HCT116 (cell line): ENCODE measurements at regions not wholly inside any gene's neighbourhood (a gene's known extent, or its start where the extent isn't known, plus 50 kb on each side); places are given as distances from the start of the nearest gene placed in this dataset.

Source experiments
- ATAC-seq: fragments of 200-7000 bp; cut with Tn5 transposase; 2 replicates; pipeline ENCODE4 v1.9.1; 2020; ENCODE audit warnings: mild to moderate bottlenecking, moderate library complexity
- BruUV-seq: library from RNA; stranded (reverse); fragments of 400-500 nt; replicated peaks from 2 replicates; lab custom pipeline; 2021; lab: Mats Ljungman, UMichigan
- CTCF ChIA-PET: fragments of 300-600 bp; sonication (Branson Sonifier 250); formaldehyde crosslinking; loops from one replicate; lab custom pipeline; 2021; ENCODE audit warnings: antibody characterized with exemption; lab: Charles Lee
- POLR2A ChIA-PET: fragments of 300-600, 350-600 bp; sonication (Branson Sonifier 250); formaldehyde crosslinking; loops from one replicate; lab custom pipeline; 2021; ENCODE audit warnings: antibody characterized with exemption; lab: Charles Lee
- RAD21 ChIA-PET, 2 experiments: fragments of 300-600 bp; sonication (Branson Sonifier 250); formaldehyde crosslinking; loops; one replicate each; lab custom pipeline; 2023; ENCODE audit warnings: low total read pairs in 2 of 2; ENCODE audit not compliant: uncharacterized antibody in 2 of 2, unreplicated experiment in 2 of 2, low non-redundant PET in 1 of 2; lab: Charles Lee
- DNase-seq: peaks from one replicate; pipeline ENCODE4 v3.0.0-alpha.2; 2010; ENCODE audit warnings: low read depth, low spot score
- H2AFZ ChIP-seq: fragments of 200-600 bp; shearing (Covaris generic), sonication (generic); 2 replicates; pipeline ENCODE4 v1.6.1; 2017; ENCODE audit warnings: low read depth, mixed run types, mixed read lengths, antibody characterized with exemption, low read length; ENCODE audit not compliant: poor library complexity, severe bottlenecking
- H3K27ac ChIP-seq: 2 replicates; pipeline ENCODE4 v1.5.1; 2012; ENCODE audit warnings: low read depth, low read length
- H3K27me3 ChIP-seq: fragments of 200-600 bp; sonication (generic); 2 replicates; pipeline ENCODE4 v1.6.1; 2016; ENCODE audit warnings: mixed run types, low read length, mixed read lengths; ENCODE audit not compliant: insufficient read depth
- H3K36me3 ChIP-seq, 2 experiments: fragments of 200-500 bp in 1 of 2; fragments of 200-600 bp in 1 of 2; sonication (Bioruptor generic) in 1 of 2; sonication (generic) in 1 of 2; 2 replicates each; pipeline versions ENCODE4 v1.5.1 to v1.6.1; 2014 to 2016; ENCODE audit warnings: low read length in 2 of 2, inconsistent platforms in 1 of 2, mixed read lengths in 1 of 2, mixed run types in 1 of 2; ENCODE audit not compliant: insufficient read depth in 2 of 2, control insufficient read depth in 1 of 2
- H3K4me1 ChIP-seq, 2 experiments: fragments of 200-600 bp in 1 of 2; sonication (generic) in 1 of 2; 2 replicates each; pipeline versions ENCODE4 v1.5.1 to v1.6.1; 2012 to 2017; ENCODE audit warnings: low read length in 2 of 2, inconsistent platforms in 1 of 2, mild to moderate bottlenecking in 1 of 2, mixed read lengths in 1 of 2, mixed run types in 1 of 2, moderate library complexity in 1 of 2; ENCODE audit not compliant: insufficient read depth in 2 of 2, control insufficient read depth in 1 of 2
- H3K4me2 ChIP-seq: fragments of 200-600 bp; sonication (generic); 2 replicates; pipeline ENCODE4 v1.6.1; 2017; ENCODE audit warnings: mixed run types, low read length, mixed read lengths
- H3K4me3 ChIP-seq, 2 experiments: fragments of 200-600 bp in 1 of 2; sonication (generic) in 1 of 2; replicated peaks in 1 of 2; 2 replicates each; pipeline ENCODE4 v1.5.1; 2011 to 2016; ENCODE audit warnings: low read length in 2 of 2, control low read depth in 1 of 2, low read depth in 1 of 2, mild to moderate bottlenecking in 1 of 2, mixed read lengths in 1 of 2, mixed run types in 1 of 2
- H3K79me2 ChIP-seq: fragments of 200-600 bp; sonication (generic); 2 replicates; pipeline ENCODE4 v1.6.1; 2017; ENCODE audit warnings: mild to moderate bottlenecking, mixed run types, low read length, moderate library complexity, mixed read lengths; ENCODE audit not compliant: insufficient read depth
- H3K9ac ChIP-seq: fragments of 200-600 bp; sonication (generic); 2 replicates; pipeline ENCODE4 v1.6.1; 2016; ENCODE audit warnings: low read length, mixed read lengths
- H3K9me2 ChIP-seq: fragments of 200-600 bp; sonication (generic), shearing (Covaris generic); 2 replicates; pipeline ENCODE4 v1.6.1; 2017; ENCODE audit warnings: mixed run types, mild to moderate bottlenecking, moderate library complexity; ENCODE audit not compliant: insufficient read depth
- H3K9me3 ChIP-seq, 2 experiments: fragments of 200-500 bp in 1 of 2; fragments of 200-600 bp in 1 of 2; sonication (Bioruptor generic) in 1 of 2; sonication (generic) in 1 of 2; 2 replicates each; pipeline ENCODE4 v1.6.1; 2014 to 2017; ENCODE audit warnings: low read length in 2 of 2, mixed read lengths in 2 of 2, inconsistent platforms in 1 of 2, low read depth in 1 of 2, mild to moderate bottlenecking in 1 of 2, mixed run types in 1 of 2, moderate library complexity in 1 of 2; ENCODE audit not compliant: control insufficient read depth in 1 of 2, insufficient read depth in 1 of 2
- H4K20me1 ChIP-seq: fragments of 200-600 bp; sonication (generic), shearing (Covaris generic); 2 replicates; pipeline ENCODE4 v1.6.1; 2017; ENCODE audit warnings: mixed run types, mild to moderate bottlenecking, moderate library complexity; ENCODE audit not compliant: insufficient read depth
- CEBPB ChIP-seq: IDR thresholded peaks from 2 replicates; pipeline ENCODE4 v1.6.1; 2012; ENCODE audit warnings: low read depth
- CTCF ChIP-seq, 3 experiments: fragments of 200-600 bp in 1 of 3; sonication (generic) in 1 of 3; IDR thresholded peaks in 2 of 3; conservative IDR thresholded peaks in 1 of 3; 2 replicates each; pipeline ENCODE4 v1.5.1; 2012 to 2017; ENCODE audit warnings: low read depth in 2 of 3, low read length in 2 of 3, antibody characterized with exemption in 1 of 3, borderline replicate concordance in 1 of 3, control low read depth in 1 of 3, mild to moderate bottlenecking in 1 of 3, mixed read lengths in 1 of 3, mixed run types in 1 of 3, moderate library complexity in 1 of 3; ENCODE audit not compliant: insufficient read depth in 1 of 3
- ELF1 ChIP-seq: IDR thresholded peaks from 2 replicates; pipeline ENCODE4 v1.6.1; 2012; ENCODE audit warnings: low read depth, borderline replicate concordance
- EZH2 ChIP-seq: fragments of 200-600 bp; sonication (generic); IDR thresholded peaks from 2 replicates; pipeline ENCODE4 v1.6.1; 2017; ENCODE audit warnings: antibody characterized with exemption, mixed run types
- FOSL1 ChIP-seq: IDR thresholded peaks from 2 replicates; pipeline ENCODE4 v1.6.1; 2012; ENCODE audit warnings: low read depth
- JUND ChIP-seq: IDR thresholded peaks from 2 replicates; pipeline ENCODE4 v1.6.1; 2012
- POLR2AphosphoS5 ChIP-seq: IDR thresholded peaks from 2 replicates; pipeline ENCODE4 v1.6.1; 2011; ENCODE audit warnings: mild to moderate bottlenecking, low read depth, low read length, moderate library complexity
- RAD21 ChIP-seq: IDR thresholded peaks from 2 replicates; pipeline ENCODE4 v1.6.1; 2012; ENCODE audit warnings: low read depth, mild to moderate bottlenecking
- REST ChIP-seq: IDR thresholded peaks from 2 replicates; pipeline ENCODE4 v1.6.1; 2012; ENCODE audit warnings: low read depth
- SIN3A ChIP-seq: IDR thresholded peaks from 2 replicates; pipeline ENCODE4 v1.6.1; 2012; ENCODE audit warnings: low read depth
- SP1 ChIP-seq: IDR thresholded peaks from 2 replicates; pipeline ENCODE4 v1.6.1; 2012; ENCODE audit warnings: low read depth
- TCF7L2 ChIP-seq: IDR thresholded peaks from 2 replicates; pipeline ENCODE4 v1.7.0; 2011; ENCODE audit warnings: borderline replicate concordance, inconsistent platforms; ENCODE audit not compliant: insufficient read depth, insufficient read length; ENCODE audit errors: extremely low read depth
- YY1 ChIP-seq: IDR thresholded peaks from 2 replicates; pipeline ENCODE4 v1.6.1; 2011; ENCODE audit warnings: low read length, low read depth, moderate library complexity, mild to moderate bottlenecking; ENCODE audit not compliant: insufficient replicate concordance; ENCODE audit errors: extremely low read depth
- ZBTB33 ChIP-seq: IDR thresholded peaks from 2 replicates; pipeline ENCODE4 v1.6.1; 2011; ENCODE audit warnings: mild to moderate bottlenecking, low read length, moderate library complexity; ENCODE audit not compliant: insufficient replicate concordance; ENCODE audit errors: extremely low read depth
- ZNF274 ChIP-seq: fragments of 200-500 bp; sonication (Bioruptor generic); IDR thresholded peaks from 2 replicates; pipeline ENCODE4 v1.6.1; 2014; ENCODE audit warnings: mild to moderate bottlenecking, low read depth, low read length, inconsistent platforms
- intact Hi-C: fragments of 100-400 bp; cut with micrococcal nuclease; formaldehyde crosslinking; loops from 2 replicates; pipeline ENCODE4 v1.10.0; 2022

GRCh38 chr2:129769185-129769991 lies 210.1 kb upstream of the RAB6C start (continued):
- TF ChIP-seq TCF7L2 (no peak), EZH2 (no peak), YY1 (no peak)

- no peaks in the 10 kb centered on the region for H3K9me3 ChIP-seq
- TF ChIP-seq RAD21: no peak
- TF ChIP-seq EZH2: no peak
- TF ChIP-seq REST: no peak
- TF ChIP-seq CEBPB: no peak
- TF ChIP-seq SP1: no peak
- no peak for TF ChIP-seq ZNF274
- TF ChIP-seq POLR2AphosphoS5: no peak
- no peak for TF ChIP-seq ZBTB33
- no peak for TF ChIP-seq TCF7L2
- TF ChIP-seq SIN3A: no peak
- no peak for TF ChIP-seq CTCF (IDR thresholded peaks at IDR 0.05 in 2 of 3, conservative IDR thresholded peaks at IDR 0.05 in 1 of 3; ENCODE audit: borderline replicate concordance in 1 of 3, insufficient read depth in 1 of 3, low read depth in 2 of 3, low read length in 2 of 3)
- no peak for TF ChIP-seq ELF1
- no peak for TF ChIP-seq FOSL1
- TF ChIP-seq YY1: no peak
- no peak for TF ChIP-seq JUND
These were observed 207.9 kb upstream of the RAB6C start for GRCh38 chr2:129771418-129772189.

More at GRCh38 chr2:129771418-129772189, 207.9 kb upstream of the RAB6C start:
- Histone ChIP-seq H3K9me2 (no peaks in the 10 kb centered on the region), H2AFZ (no peak overlapping the region), H3K27me3 (peaks cover 43% of the 10 kb centered on the region), H3K4me3 (no peak overlapping the region), H3K27ac (no peak overlapping the region), H3K4me2 (no peak overlapping the region), H3K36me3 (no peaks in the 10 kb centered on the region), H3K4me1 (no peaks in the 10 kb centered on the region), H4K20me1 (no peaks in the 10 kb centered on the region), H3K79me2 (no peaks in the 10 kb centered on the region), H3K9ac (no peak overlapping the region)
- RAD21 ChIA-PET: no interaction called here
- no TSS peak for BruUV-seq
- no peak for ATAC-seq
- CTCF ChIA-PET: no interaction called here
- intact Hi-C loops: no loop called here
- POLR2A ChIA-PET: no interaction called here
- no peak for DNase-seq
